GM23248 (cell line): ENCODE measurements at regions not wholly inside any gene's neighbourhood (a gene's known extent, or its start where the extent isn't known, plus 50 kb on each side); places are given as distances from the start of the nearest gene placed in this dataset.

Source experiments
- DNase-seq: peaks from one replicate; pipeline ENCODE4 v3.0.0-alpha.2; 2015
- H2AFZ ChIP-seq: fragments of 200-600 bp; sonication (generic); 2 replicates; pipeline ENCODE4 v1.6.1; 2016; ENCODE audit warnings: antibody characterized with exemption
- H3F3A ChIP-seq: fragments of 200-600 bp; sonication (generic); 2 replicates; pipeline ENCODE4 v1.6.1; 2016; ENCODE audit warnings: mild to moderate bottlenecking, antibody characterized with exemption, mixed run types; ENCODE audit not compliant: insufficient read depth
- H3K27ac ChIP-seq: fragments of 200-600 bp; sonication (generic); 2 replicates; pipeline ENCODE4 v1.5.1; 2016; ENCODE audit warnings: mild to moderate bottlenecking
- H3K27me3 ChIP-seq: fragments of 200-600 bp; sonication (generic); replicated peaks from 2 replicates; pipeline ENCODE4 v1.6.1; 2016; ENCODE audit warnings: mild to moderate bottlenecking; ENCODE audit not compliant: insufficient read depth
- H3K36me3 ChIP-seq: fragments of 200-600 bp; sonication (generic); 2 replicates; pipeline ENCODE4 v1.6.1; 2016; ENCODE audit warnings: low read depth, mild to moderate bottlenecking
- H3K4me1 ChIP-seq: fragments of 200-600 bp; sonication (generic); 2 replicates; pipeline ENCODE4 v1.6.1; 2016; ENCODE audit warnings: mild to moderate bottlenecking; ENCODE audit not compliant: insufficient read depth
- H3K4me2 ChIP-seq: fragments of 200-600 bp; sonication (generic); one replicate; pipeline ENCODE4 v1.6.1; 2016; ENCODE audit warnings: mild to moderate bottlenecking; ENCODE audit not compliant: unreplicated experiment
- H3K4me3 ChIP-seq: fragments of 200-600 bp; sonication (generic); 2 replicates; pipeline ENCODE4 v1.5.1; 2016; ENCODE audit warnings: mild to moderate bottlenecking
- H3K79me2 ChIP-seq: fragments of 200-600 bp; sonication (generic); 2 replicates; pipeline ENCODE4 v1.6.1; 2016; ENCODE audit warnings: mild to moderate bottlenecking; ENCODE audit not compliant: insufficient read depth
- H3K9ac ChIP-seq: fragments of 200-600 bp; sonication (generic); 2 replicates; pipeline ENCODE4 v1.6.1; 2016; ENCODE audit warnings: mild to moderate bottlenecking
- H3K9me2 ChIP-seq: fragments of 200-600 bp; sonication (generic); 2 replicates; pipeline ENCODE4 v1.6.1; 2016; ENCODE audit warnings: mixed run types, mild to moderate bottlenecking, moderate library complexity; ENCODE audit not compliant: insufficient read depth
- H3K9me3 ChIP-seq: fragments of 200-600 bp; sonication (generic); one replicate; pipeline ENCODE4 v1.6.1; 2017; ENCODE audit warnings: low read depth
- H4K20me1 ChIP-seq: fragments of 200-600 bp; sonication (generic); 2 replicates; pipeline ENCODE4 v1.6.0; 2016; ENCODE audit not compliant: insufficient read depth
- EZH2 ChIP-seq: fragments of 200-600 bp; sonication (generic); IDR thresholded peaks from 2 replicates; pipeline ENCODE4 v1.6.1; 2018; ENCODE audit warnings: antibody characterized with exemption, mild to moderate bottlenecking; ENCODE audit not compliant: insufficient read depth, poor library complexity, severe bottlenecking
- EZH2phosphoT487 ChIP-seq: fragments of 200-600 bp; sonication (generic); IDR thresholded peaks from 2 replicates; pipeline ENCODE4 v1.6.1; 2018; ENCODE audit warnings: antibody characterized with exemption, moderate library complexity, mild to moderate bottlenecking, low read depth; ENCODE audit not compliant: insufficient read depth
- WGBS, 2 experiments: methylation state at CpG; one replicate each; pipeline ENCODE4 v1.1.6; 2015 to 2017; ENCODE audit warnings: low lambda C conversion rate in 2 of 2, low coverage in 1 of 2; ENCODE audit errors: missing lambda C conversion rate in 2 of 2; 5-methylcytosine and 5-hydroxymethylcytosine counted together
- in situ Hi-C: fragments of 300-500 bp; cut with MboI; formaldehyde crosslinking; loops from 2 replicates; pipeline ENCODE4 v1.15.0; 2020

DNA sequence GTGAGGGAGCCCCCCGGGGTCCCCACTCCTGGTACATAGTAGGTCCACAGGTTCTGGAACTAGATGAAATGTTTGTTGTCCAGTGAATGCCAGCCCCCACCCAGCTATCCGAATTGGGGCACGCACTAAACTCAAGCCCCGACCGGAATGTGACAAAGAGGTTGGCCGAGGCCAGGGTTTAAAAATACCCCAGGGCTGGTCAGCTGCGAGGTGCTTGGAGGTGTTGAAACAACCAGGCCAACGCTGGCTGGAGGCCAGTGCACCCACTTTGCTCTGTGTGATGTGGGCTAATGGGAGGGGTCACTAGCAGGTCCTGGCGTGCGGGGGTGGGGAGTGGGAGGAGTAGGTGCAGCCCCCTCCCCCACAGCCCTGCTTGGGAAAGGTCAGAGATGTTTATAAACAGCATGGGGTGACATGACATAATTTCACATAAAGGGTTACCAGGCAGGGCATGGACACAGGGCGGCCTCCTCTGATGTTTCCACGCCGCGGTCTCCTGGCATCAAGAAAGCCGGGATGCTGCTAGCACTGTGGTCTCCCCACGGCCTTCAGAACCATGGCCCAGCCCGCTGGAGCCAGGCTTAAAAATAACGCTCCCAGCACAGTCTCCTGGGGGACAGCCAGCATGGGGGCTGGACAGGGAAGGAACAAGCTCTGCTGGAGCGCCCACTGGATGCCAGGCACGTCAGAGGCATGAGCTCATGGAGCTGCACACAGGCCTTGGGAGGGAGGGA lies 111.2 kb upstream of the PTPN1 start:
- peak overlapping the region; percentile 23 for H3K4me2 ChIP-seq
- no peaks in the 10 kb centered on the region for H3K27me3 ChIP-seq
- in situ Hi-C loops, result no loop called here
- no peaks in the 10 kb centered on the region for H3F3A ChIP-seq
- H3K27ac ChIP-seq, result no peak overlapping the region
- DNase-seq, result peak; percentile 79
- H3K9me3 ChIP-seq, result no peaks in the 10 kb centered on the region
- H3K4me3 ChIP-seq, result no peak overlapping the region
- 0 out of 2 replicates have a peak overlapping the region, but pooled peaks have one; percentile 1 for H2AFZ ChIP-seq
- WGBS, 2 experiments, result 33 to 47% methylated on average over 18 to 20 of the region's 20 CpGs
- H3K9me2 ChIP-seq, result no peaks in the 10 kb centered on the region
- no peaks in the 10 kb centered on the region for H3K79me2 ChIP-seq
- TF ChIP-seq EZH2phosphoT487, result no peak
- TF ChIP-seq EZH2, result no peak
- H3K4me1 ChIP-seq, result peaks cover 17% of the 10 kb centered on the region
- no peaks in the 10 kb centered on the region for H4K20me1 ChIP-seq
- H3K9ac ChIP-seq, result peak overlapping the region; percentile 32; the same call in 1 of the 2 replicates
- no peaks in the 10 kb centered on the region for H3K36me3 ChIP-seq

DNA sequence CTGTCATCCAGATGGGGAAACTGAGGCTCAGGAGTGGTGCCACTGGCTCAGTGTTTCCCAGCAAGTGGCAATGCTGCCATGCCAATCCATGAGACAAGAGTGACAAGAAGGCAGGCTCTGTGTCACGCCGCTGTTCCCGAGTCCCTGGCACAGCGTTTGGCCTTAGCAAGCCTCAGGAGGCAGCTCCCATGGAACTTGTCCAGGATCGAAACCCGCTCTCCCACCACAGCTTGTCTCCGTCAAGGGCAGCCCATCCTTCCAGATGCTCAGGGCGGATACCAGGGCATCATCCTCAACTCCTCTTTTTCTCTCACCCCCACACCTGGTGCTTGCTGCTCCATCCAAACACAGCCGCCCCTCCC lies 110.6 kb upstream of the PTPN1 start:
- H3K79me2 ChIP-seq, result no peaks in the 10 kb centered on the region
- peaks cover 17% of the 10 kb centered on the region for H3K4me1 ChIP-seq
- no peak overlapping the region for H2AFZ ChIP-seq
- no peaks in the 10 kb centered on the region for H3K9me3 ChIP-seq
- H3K9me2 ChIP-seq, result no peaks in the 10 kb centered on the region
- no peak for DNase-seq
- H3K36me3 ChIP-seq, result no peaks in the 10 kb centered on the region
- no peak overlapping the region for H3K4me2 ChIP-seq
- no peak overlapping the region for H3K9ac ChIP-seq
- no peaks in the 10 kb centered on the region for H3F3A ChIP-seq
- 46 to 57% methylated on average over 7 to 9 of the region's 9 CpGs for WGBS, 2 experiments
- in situ Hi-C loops, result no loop called here
- H4K20me1 ChIP-seq, result no peaks in the 10 kb centered on the region
- no peaks in the 10 kb centered on the region for H3K27me3 ChIP-seq
- H3K4me3 ChIP-seq, result no peak overlapping the region
- TF ChIP-seq EZH2phosphoT487 (no peak), EZH2 (no peak)
- no peak overlapping the region for H3K27ac ChIP-seq

DNA sequence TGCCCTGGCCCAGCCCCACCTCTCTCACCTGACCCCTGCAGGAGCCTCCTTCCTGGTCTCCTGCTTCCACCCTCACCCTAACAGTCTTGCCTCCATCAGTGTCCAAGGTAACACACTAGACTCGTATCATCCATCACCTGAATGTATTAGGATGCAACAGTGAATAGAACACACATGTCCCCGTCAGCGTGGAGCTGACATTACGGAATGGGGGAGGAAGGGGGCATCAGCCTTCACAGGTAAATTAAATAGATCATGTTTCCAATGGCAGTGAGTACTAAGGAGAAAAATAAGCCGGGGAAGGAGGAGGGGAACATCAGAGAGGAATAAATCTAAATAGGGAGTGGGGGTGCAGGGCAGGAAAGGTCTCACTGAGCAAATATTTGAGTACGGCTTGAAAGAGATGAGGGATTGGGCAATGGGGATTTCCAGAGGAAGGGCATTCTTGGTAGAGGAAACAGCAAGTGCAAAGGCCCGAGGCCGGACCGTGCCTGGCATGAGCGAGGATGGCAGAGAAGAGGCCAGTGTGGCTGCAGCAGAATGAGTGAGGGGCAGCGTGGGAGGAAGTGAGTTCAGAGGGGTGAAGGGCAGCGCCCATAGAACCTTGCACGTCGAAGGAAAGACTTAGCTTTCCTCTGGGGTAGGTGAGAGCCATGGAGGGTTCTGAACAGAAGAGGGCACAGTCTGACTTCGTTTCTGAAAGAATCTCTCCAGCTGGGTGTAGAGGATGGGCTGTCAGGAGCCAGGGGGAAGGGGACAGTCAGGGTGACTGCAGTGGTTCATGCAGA lies 110.1 kb upstream of the PTPN1 start:
- peak; percentile 31 for DNase-seq
- no peaks in the 10 kb centered on the region for H3K27me3 ChIP-seq
- no peaks in the 10 kb centered on the region for H3K9me3 ChIP-seq
- H3K79me2 ChIP-seq, result no peaks in the 10 kb centered on the region
- H3K4me3 ChIP-seq, result no peak overlapping the region
- H3K4me2 ChIP-seq, result no peak overlapping the region
- H4K20me1 ChIP-seq, result no peaks in the 10 kb centered on the region
- H3K27ac ChIP-seq, result no peak overlapping the region
- WGBS, 2 experiments, result 78 to 79% methylated on average over 15 of the region's 15 CpGs
- no peak overlapping the region for H3K9ac ChIP-seq
- no peaks in the 10 kb centered on the region for H3K9me2 ChIP-seq
- no peaks in the 10 kb centered on the region for H3F3A ChIP-seq
- no peaks in the 10 kb centered on the region for H3K36me3 ChIP-seq
- in situ Hi-C loops, result no loop called here
- TF ChIP-seq EZH2 (no peak), EZH2phosphoT487 (no peak)
- H2AFZ ChIP-seq, result no peak overlapping the region
- peaks cover 17% of the 10 kb centered on the region for H3K4me1 ChIP-seq

DNA sequence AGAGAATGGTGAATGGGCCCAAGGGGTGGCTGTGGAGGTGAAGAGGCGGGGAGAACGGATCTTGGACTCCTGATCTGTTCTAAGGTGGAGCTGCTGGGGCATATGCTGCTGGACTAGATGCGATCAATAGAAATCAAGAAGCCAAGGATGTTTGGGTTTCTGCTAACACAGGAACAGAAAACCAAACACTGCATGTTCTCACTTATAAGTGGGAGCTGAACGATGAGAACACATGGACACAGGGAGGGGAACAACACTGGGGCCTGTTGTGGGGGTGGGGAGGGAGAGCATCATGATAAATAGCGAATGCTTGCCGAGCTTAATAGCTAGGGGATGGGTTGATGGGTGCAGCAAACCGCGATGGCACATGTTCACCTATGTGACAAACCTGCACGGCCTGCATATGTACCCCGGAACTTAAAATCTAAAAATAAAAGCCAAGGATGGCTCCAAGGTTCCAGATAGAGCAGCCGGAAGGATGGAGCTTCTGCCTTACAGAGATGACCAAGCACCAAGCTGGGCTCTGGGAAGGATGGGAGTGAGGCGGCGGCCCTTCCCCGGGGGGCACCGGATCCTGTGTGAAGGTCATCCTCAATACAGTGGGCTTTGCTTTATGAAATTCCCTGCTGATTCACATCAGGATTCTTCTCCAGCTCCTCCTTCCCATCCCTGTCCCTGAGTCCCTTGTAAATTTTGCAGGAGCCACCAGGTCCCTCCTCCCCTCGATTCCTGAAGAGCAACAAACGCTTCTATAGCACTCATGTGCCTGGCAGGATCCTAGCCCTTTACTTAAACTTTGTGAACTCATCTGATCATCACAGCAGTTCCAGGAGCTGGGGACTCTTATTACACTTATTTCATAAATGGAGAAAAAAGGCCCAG lies 109.2 kb upstream of the PTPN1 start:
- Histone ChIP-seq H3K4me1 (peaks cover 17% of the 10 kb centered on the region), H2AFZ (no peak overlapping the region), H3K27ac (no peak overlapping the region), H3K79me2 (no peaks in the 10 kb centered on the region), H3K9me2 (no peaks in the 10 kb centered on the region), H3K27me3 (no peaks in the 10 kb centered on the region), H3K4me3 (no peak overlapping the region), H3K4me2 (no peak overlapping the region), H4K20me1 (no peaks in the 10 kb centered on the region), H3K9ac (no peak overlapping the region), H3K36me3 (no peaks in the 10 kb centered on the region), H3K9me3 (no peaks in the 10 kb centered on the region), H3F3A (no peaks in the 10 kb centered on the region)
- no peak for DNase-seq
- TF ChIP-seq EZH2phosphoT487, result no peak
- no peak for TF ChIP-seq EZH2
- in situ Hi-C loops, result no loop called here
- WGBS, 2 experiments, result 80 to 84% methylated on average over 17 of the region's 17 CpGs
